PC-9 (cell line): ENCODE measurements at regions not wholly inside any gene's neighbourhood (a gene's known extent, or its start where the extent isn't known, plus 50 kb on each side); places are given as distances from the start of the nearest gene placed in this dataset.

Source experiments
- BruUV-seq: library from RNA; stranded (reverse); fragments of 400-500 nt; replicated peaks from 2 replicates; lab custom pipeline; 2021; lab: Mats Ljungman, UMichigan
- CTCF ChIA-PET: fragments of 300-600 bp; sonication (Branson Sonifier 250); formaldehyde crosslinking; loops from one replicate; lab custom pipeline; 2022; ENCODE audit warnings: antibody characterized with exemption; lab: Charles Lee
- POLR2A ChIA-PET: fragments of 300-600 bp; sonication (Branson Sonifier 250); formaldehyde crosslinking; loops from one replicate; lab custom pipeline; 2022; ENCODE audit warnings: antibody characterized with exemption; ENCODE audit not compliant: unreplicated experiment; lab: Charles Lee
- DNase-seq, 2 experiments: peaks; one replicate each; pipeline versions ENCODE4 v3.0.0 to v3.0.0-alpha.2; 2015 to 2022; ENCODE audit warnings: mixed read lengths in 1 of 2
- H2AFZ ChIP-seq: fragments of 200-600 bp; sonication (generic); 2 replicates; pipeline ENCODE4 v1.8.1; 2017; ENCODE audit warnings: antibody characterized with exemption
- H3F3A ChIP-seq: fragments of 200-600 bp; sonication (generic); 2 replicates; pipeline ENCODE4 v1.8.1; 2017; ENCODE audit warnings: antibody characterized with exemption, mild to moderate bottlenecking, low read depth; ENCODE audit not compliant: insufficient read depth
- H3K27ac ChIP-seq: fragments of 200-600 bp; sonication (generic); 2 replicates; pipeline ENCODE4 v1.6.1; 2016; ENCODE audit warnings: mixed run types
- H3K27me3 ChIP-seq: fragments of 200-600 bp; sonication (generic); 2 replicates; pipeline ENCODE4 v1.6.1; 2016; ENCODE audit warnings: low read depth, mixed run types; ENCODE audit not compliant: insufficient read depth
- H3K36me3 ChIP-seq: fragments of 200-600 bp; sonication (generic); 2 replicates; pipeline ENCODE4 v1.6.1; 2016; ENCODE audit warnings: low read depth, mixed run types
- H3K4me1 ChIP-seq: fragments of 200-600 bp; sonication (generic); replicated peaks from 2 replicates; pipeline ENCODE4 v1.6.1; 2016; ENCODE audit warnings: mixed run types; ENCODE audit not compliant: insufficient read depth
- H3K4me2 ChIP-seq: fragments of 200-600 bp; sonication (generic); 2 replicates; pipeline ENCODE4 v1.6.1; 2017; ENCODE audit warnings: mixed run types
- H3K4me3 ChIP-seq: fragments of 200-600 bp; sonication (generic); 2 replicates; pipeline ENCODE4 v1.6.1; 2016; ENCODE audit warnings: mixed run types
- H3K79me2 ChIP-seq: fragments of 200-600 bp; sonication (generic); 2 replicates; pipeline ENCODE4 v1.6.1; 2017; ENCODE audit warnings: low read depth, mixed run types
- H3K9me2 ChIP-seq: fragments of 200-600 bp; sonication (generic); 2 replicates; pipeline ENCODE4 v1.8.1; 2017; ENCODE audit warnings: mild to moderate bottlenecking; ENCODE audit not compliant: insufficient read depth
- H3K9me3 ChIP-seq: fragments of 200-600 bp; sonication (generic); 2 replicates; pipeline ENCODE4 v1.8.1; 2016; ENCODE audit warnings: low read depth; ENCODE audit not compliant: insufficient read depth
- H4K20me1 ChIP-seq: fragments of 200-600 bp; sonication (generic); 2 replicates; pipeline ENCODE4 v1.8.1; 2017; ENCODE audit not compliant: insufficient read depth
- EZH2 ChIP-seq: fragments of 200-600 bp; sonication (generic); IDR thresholded peaks from 2 replicates; pipeline ENCODE4 v1.8.0; 2017; ENCODE audit warnings: antibody characterized with exemption, low read depth
- intact Hi-C: fragments of 100-400 bp; cut with micrococcal nuclease; formaldehyde crosslinking; loops from one replicate; pipeline ENCODE4 v1.10.0; 2022; ENCODE audit not compliant: unreplicated experiment
- TF ChIP-seq, protein P1 (sequence below): fragments of 200-600 bp; sonication (generic); conservative IDR thresholded peaks from 2 replicates; pipeline ENCODE4 v1.6.1; 2017; ENCODE audit warnings: mixed run types, antibody characterized with exemption, mild to moderate bottlenecking, moderate library complexity

DNA sequence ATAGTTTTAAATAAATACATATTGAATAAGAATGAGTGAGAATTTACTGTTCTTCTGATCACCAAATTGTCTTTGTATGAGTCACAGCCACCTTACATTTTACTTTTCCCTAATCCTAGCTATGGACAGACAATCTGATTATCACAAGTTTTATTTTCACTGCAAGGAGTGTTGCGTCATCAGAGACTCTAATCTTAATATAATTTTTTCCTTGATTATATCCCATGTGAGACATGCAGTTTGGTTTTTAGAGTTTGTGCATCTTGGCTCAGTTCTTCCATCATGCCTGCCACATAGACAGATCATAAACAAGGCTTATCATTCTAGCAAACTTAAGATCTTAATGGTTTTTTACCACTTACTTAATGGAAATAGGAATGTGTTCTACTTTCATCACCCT lies 478.5 kb upstream of the CDH18 start:
- H3K9me2 ChIP-seq = no peaks in the 10 kb centered on the region
- no TSS peak for BruUV-seq
- no peaks in the 10 kb centered on the region for H3K27me3 ChIP-seq
- intact Hi-C loops = no loop called here
- H3K4me2 ChIP-seq = no peak overlapping the region
- H3K9me3 ChIP-seq = no peaks in the 10 kb centered on the region
- no peak overlapping the region for H3K27ac ChIP-seq
- H4K20me1 ChIP-seq = no peaks in the 10 kb centered on the region
- ChIA-PET CTCF (no interaction called here), POLR2A (no interaction called here)
- H3F3A ChIP-seq = no peaks in the 10 kb centered on the region
- H3K36me3 ChIP-seq = no peaks in the 10 kb centered on the region
- no peak for TF ChIP-seq EZH2
- TF ChIP-seq, protein P1, sequence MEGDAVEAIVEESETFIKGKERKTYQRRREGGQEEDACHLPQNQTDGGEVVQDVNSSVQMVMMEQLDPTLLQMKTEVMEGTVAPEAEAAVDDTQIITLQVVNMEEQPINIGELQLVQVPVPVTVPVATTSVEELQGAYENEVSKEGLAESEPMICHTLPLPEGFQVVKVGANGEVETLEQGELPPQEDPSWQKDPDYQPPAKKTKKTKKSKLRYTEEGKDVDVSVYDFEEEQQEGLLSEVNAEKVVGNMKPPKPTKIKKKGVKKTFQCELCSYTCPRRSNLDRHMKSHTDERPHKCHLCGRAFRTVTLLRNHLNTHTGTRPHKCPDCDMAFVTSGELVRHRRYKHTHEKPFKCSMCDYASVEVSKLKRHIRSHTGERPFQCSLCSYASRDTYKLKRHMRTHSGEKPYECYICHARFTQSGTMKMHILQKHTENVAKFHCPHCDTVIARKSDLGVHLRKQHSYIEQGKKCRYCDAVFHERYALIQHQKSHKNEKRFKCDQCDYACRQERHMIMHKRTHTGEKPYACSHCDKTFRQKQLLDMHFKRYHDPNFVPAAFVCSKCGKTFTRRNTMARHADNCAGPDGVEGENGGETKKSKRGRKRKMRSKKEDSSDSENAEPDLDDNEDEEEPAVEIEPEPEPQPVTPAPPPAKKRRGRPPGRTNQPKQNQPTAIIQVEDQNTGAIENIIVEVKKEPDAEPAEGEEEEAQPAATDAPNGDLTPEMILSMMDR = no peak
- DNase-seq = no peak
- H3K79me2 ChIP-seq = no peaks in the 10 kb centered on the region
- no peaks in the 10 kb centered on the region for H3K4me1 ChIP-seq
- no peak overlapping the region for H3K4me3 ChIP-seq
- H2AFZ ChIP-seq = no peak overlapping the region

DNA sequence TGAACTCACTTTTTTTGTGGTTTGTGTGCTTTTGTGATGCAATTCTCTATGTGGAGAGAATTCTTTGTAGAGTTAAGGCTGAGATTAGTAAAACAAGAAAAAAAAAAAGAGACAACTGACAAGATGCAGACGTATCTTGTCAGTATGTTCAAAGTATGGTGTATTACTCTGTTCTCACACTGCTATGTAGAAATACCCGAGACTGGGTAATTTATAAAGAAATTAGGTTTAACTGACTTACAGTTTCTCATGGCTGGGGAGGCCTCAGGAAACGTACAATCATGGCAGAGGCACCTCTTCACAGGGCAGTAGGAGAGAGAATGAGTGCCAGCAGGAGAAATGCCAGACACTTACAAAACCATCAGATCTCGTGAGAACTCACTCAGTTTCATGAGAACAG lies 475.2 kb upstream of the CDH18 start:
- no peaks in the 10 kb centered on the region for H3K4me1 ChIP-seq
- H3K27me3 ChIP-seq = no peaks in the 10 kb centered on the region

DNA sequence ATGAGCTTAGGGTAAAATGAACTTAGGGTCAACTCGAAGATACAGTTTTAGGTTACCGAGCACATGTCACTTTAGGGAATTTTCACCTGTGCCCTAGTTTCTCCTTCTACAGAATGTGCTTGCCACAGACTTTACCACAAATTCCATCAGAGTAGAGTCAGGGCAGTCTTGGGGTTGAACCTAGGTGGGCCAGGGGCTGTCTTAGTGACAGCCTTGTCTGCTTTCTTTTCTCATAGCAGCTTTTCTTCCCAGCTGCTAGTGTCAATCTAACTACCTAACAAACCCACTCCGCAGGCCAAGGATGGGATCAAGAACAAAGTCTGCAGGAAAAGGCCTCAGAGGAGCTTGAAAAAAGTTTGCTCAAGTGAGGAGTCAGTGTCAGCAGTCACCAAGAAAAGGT lies 458.1 kb upstream of the CDH18 start:
- BruUV-seq = no TSS peak

More for the DNA sequence above, 475.2 kb upstream of the CDH18 start:
- TF ChIP-seq, protein P1 = no peak
- no peak for TF ChIP-seq EZH2
- no peak overlapping the region for H3K27ac ChIP-seq
- H4K20me1 ChIP-seq = no peaks in the 10 kb centered on the region
- H3K4me2 ChIP-seq = no peak overlapping the region
- no TSS peak for BruUV-seq
- no peaks in the 10 kb centered on the region for H3K9me3 ChIP-seq
- H3K36me3 ChIP-seq = no peaks in the 10 kb centered on the region
- H3F3A ChIP-seq = no peaks in the 10 kb centered on the region
- no peak overlapping the region for H2AFZ ChIP-seq
- intact Hi-C loops = no loop called here
- no peak for DNase-seq
- H3K9me2 ChIP-seq = no peaks in the 10 kb centered on the region
- ChIA-PET POLR2A (no interaction called here), CTCF (no interaction called here)
- H3K4me3 ChIP-seq = no peak overlapping the region
- no peaks in the 10 kb centered on the region for H3K79me2 ChIP-seq

More for the DNA sequence above, 458.1 kb upstream of the CDH18 start:
- peak in 1 of 2 experiments; percentile 15 for DNase-seq
- Histone ChIP-seq H4K20me1 (no peaks in the 10 kb centered on the region), H3K9me3 (no peaks in the 10 kb centered on the region), H3K36me3 (no peaks in the 10 kb centered on the region), H3K4me2 (no peak overlapping the region), H3F3A (no peaks in the 10 kb centered on the region), H3K4me3 (no peak overlapping the region), H3K27ac (no peak overlapping the region), H3K4me1 (no peaks in the 10 kb centered on the region), H3K79me2 (no peaks in the 10 kb centered on the region), H3K27me3 (no peaks in the 10 kb centered on the region), H2AFZ (no peak overlapping the region; the same call in 1 of the 2 replicates), H3K9me2 (no peaks in the 10 kb centered on the region)
- ChIA-PET POLR2A (interaction anchor here (0.5 to 0.6 kb wide), 3 partner anchors 93 to 828 kb away, joined by 3 to 6 read pairs (median 3); no protein-coding TSS in a partner anchor), CTCF (no interaction called here)
- intact Hi-C loops = no loop called here
- no peak for TF ChIP-seq EZH2
- TF ChIP-seq, protein P1 = no peak
